HG03135 (cell line): ENCODE measurements at regions not wholly inside any gene's neighbourhood (a gene's known extent, or its start where the extent isn't known, plus 50 kb on each side); places are given as distances from the start of the nearest gene placed in this dataset.
"Not testable (repeated sequence)": the region's sequence is repeated elsewhere in the genome, so short reads cannot be mapped to it uniquely, and the experiment has no call there.

ENCODE experiments used
- ATAC-seq: cut with Tn5 transposase; IDR thresholded peaks from one replicate; pipeline ENCODE4 v1.9.1; 2021; ENCODE audit warnings: mild to moderate bottlenecking, moderate library complexity; ENCODE audit not compliant: unreplicated experiment

DNA sequence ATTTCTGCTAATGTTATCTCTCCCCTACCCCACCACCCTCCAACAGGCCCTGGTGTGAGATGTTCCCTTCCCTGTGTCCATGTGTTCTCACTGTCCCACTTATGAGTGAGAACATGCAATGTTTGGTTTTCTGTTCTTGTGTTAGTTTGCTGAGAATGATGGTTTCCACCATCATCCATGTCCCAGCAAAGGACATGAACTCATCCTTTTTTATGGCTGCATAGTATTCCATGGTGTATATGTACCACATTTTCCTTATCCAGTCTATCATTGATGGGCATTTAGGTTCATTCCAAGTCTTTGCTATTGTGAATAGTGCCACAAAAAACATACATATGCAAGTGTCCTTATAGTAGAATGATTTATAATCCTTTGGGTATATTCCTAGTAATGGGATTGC is 104.5 kb downstream of the ZNF33B start:
- ATAC-seq = not testable (repeated sequence)

GRCh38 chr10:42532996-42533395 is 105.4 kb downstream of the ZNF33B start:
- ATAC-seq = no peak

DNA sequence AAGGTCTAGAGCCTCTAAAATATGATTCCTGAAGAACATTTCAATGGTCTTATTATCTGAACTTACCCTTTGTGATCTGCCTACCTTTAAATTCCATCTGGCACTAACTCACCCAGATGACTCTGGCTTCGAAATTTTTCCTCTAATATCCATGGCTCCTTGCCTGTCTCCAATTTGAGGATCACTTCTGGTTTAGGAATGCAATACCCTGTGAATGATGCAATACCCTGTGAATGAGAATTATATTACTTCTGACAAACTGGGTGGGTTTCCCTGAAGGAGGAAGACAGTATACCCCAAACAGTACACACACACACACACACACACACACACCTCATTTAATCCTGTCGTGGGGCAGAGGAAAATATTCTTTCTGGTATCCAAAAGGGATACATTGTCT is 115.3 kb downstream of the ZNF33B start:
- no peak for ATAC-seq

DNA sequence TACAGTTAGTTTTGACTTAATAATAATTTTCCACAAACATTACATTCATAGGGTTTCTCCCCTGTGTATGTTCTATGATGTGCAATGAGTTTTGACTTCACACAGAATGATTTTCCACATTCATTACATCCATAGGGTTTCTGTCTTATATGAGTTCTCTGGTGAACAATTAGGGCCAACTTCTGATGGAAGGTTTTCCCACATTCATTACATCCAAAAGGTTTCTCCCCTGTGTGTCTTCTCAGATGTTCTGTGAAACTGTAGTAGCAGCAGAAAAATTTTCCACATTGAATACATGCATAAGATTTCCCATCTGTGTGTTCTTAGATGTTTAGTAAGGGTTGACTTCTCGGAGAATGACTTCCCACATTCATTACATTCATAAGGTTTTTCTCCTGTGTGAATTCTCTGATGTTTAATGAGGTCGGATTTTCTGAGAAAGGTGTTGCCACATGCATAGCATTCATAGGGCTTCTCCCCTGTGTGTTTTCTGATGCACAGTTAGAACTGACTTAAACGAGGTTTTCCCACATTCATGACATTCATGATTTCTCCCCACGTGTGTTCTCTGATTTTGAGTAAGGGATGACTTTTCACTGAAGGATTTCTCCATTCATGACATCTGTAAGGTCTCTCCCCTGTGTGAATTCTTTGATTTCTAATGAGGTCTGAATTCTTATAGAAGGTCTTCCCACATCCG is 118.5 kb downstream of the ZNF33B start:
- no peak for ATAC-seq

DNA sequence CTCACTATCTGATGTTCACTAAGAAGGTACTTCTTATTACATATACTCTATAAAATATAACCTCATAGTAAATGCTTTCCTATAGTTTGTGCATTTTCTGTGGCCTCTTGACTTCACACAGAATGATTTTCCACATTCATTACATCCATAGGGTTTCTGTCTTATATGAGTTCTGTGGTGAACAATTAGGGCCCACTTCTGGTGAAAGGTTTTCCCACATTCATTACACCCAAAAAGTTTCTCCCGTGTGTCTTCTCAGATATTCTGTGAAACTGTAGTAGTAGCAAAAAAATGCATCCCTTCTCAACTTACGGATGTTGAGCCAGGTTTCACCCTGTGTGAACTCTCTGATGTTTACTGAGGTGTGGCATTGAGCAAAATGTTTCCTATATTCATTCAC is 119.3 kb downstream of the ZNF33B start:
- ATAC-seq = no peak

DNA sequence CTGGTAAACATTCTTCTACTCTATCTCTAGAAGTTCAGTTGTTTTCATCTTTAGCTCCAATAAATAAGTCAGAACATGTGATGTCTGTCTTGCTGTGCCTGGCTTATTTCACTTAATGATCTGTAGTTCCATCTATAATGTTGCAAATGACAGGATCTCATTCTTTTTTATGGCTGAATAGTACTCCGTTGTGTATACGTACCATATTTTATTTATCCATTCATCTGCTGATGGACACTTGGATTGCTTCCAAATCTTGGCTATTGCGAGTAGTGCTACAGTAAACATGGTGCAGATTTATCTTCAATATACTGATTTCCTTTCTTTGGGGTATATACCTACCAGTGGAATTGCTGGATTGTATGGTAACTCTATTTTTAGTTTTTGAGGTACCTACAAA is 124.4 kb downstream of the ZNF33B start:
- ATAC-seq = no peak

GRCh38 chr10:42491801-42492200 is 146.6 kb downstream of the ZNF33B start:
- ATAC-seq = no peak

GRCh38 chr10:42491001-42491592 is 147.3 kb downstream of the ZNF33B start:
- ATAC-seq = no peak

- ATAC-seq = no peak
Observed at GRCh38 chr10:42490368-42490767, 148.0 kb downstream of the ZNF33B start.

GRCh38 chr10:42488416-42488815 is 150.0 kb downstream of the ZNF33B start:
- no peak for ATAC-seq

- no peak for ATAC-seq
Observed at GRCh38 chr10:42482411-42482810, 156.0 kb downstream of the ZNF33B start.

- no peak for ATAC-seq
Observed at GRCh38 chr10:42479057-42479456, 159.3 kb downstream of the ZNF33B start.

- no peak for ATAC-seq
Observed at GRCh38 chr10:42477170-42477569, 161.2 kb downstream of the ZNF33B start.

- ATAC-seq = no peak
Observed at GRCh38 chr10:42476101-42476500, 162.3 kb downstream of the ZNF33B start.

GRCh38 chr10:42475168-42476098 is 162.9 kb downstream of the ZNF33B start:
- no peak for ATAC-seq

DNA sequence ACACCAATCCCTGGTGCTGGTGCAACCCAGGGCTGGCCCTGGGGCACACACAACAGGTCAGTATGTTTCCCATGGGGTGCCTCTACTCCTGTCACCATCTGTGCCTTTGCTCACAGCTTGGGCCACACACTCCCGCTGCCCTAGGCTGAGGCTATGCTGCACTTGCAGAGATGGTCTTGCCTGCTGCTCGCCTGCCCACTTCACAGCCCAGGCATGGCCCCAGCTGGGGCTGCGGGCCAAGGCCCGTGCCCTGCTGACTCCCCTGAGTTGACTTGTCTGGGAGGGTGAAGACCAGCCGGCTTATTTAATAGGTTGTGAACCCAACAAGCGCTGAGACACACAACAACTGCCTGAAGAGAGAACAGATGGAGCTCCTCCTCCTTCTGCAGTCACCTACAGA is 184.1 kb downstream of the ZNF33B start:
- ATAC-seq = no peak

DNA sequence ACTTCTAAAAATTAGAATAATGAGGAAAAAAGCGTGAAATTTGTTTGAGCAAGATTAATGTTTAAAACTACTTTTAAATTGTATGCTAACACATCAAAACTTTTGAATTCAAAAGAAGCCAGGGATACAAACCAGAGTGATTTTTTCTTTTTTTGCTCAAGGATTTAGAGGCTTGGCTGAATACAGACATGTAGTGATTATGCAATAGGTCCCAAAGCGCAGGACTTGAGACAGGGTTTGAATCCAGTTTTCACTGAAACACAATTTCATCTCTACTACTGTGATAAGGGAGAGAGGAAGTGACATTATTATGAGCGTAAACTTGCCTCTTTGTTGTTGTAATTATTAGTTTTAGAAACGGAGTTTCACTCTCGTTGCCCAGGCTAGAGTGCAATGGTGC is 207.3 kb downstream of the ZNF33B start:
- no peak for ATAC-seq

GRCh38 chr10:42428534-42428933 is 209.8 kb downstream of the ZNF33B start:
- ATAC-seq = no peak

DNA sequence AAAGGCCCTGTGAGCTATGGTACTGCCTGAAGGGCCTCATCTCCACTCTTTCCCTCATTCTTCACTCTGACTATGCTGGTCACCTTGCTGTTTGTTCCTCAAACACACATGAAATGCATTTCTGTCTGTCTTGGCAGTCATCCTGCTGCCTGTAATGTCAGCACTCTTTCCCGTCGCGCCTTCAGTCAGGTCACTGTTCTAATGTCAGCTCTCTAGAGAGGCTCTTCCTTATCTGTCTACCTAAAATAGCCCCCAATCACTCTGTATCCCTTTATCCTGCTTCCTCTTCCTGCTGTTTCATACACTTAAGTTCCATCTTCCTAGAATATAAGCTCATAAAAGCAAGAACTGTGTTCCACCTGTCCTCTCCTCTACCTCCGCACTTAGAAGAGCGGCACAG is 215.5 kb downstream of the ZNF33B start:
- ATAC-seq = no peak

DNA sequence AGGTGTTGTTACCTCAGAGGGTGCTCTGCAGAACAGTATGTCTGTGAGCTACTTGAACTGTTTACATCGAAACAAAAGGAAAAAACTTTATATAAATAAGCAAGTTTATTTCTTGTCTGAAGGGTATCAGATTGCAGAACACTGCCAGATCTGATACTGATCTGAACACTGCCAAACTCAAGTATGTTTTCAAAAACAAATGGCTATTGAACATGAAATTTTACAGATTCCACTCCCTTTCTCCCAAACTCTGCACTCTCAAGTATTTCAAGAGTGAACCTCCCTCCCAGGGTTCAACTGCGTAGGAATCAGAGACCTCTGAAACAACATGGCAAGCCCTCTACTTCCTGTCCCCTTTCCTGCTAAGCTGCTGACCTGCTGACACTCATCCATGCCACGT is 216.6 kb downstream of the ZNF33B start:
- no peak for ATAC-seq

DNA sequence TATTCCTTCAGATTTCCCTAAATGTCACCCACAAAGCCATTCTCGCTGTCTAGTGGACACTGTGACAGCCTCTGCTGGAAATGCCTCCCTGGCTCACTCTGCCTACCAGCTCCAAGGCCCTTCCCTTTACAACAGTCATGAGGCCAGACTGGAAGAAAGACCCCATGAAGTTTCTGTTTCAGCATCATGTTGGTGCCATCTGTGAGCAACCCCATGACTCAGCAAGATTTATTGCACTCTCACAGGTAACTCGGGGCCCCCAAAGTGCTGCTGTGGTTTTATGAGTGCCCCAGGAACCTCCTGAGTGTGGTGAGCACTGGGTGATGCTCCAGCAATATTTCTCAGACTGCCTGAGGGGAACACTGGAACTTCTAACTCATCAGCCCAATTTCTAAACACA is 218.6 kb downstream of the ZNF33B start:
- ATAC-seq = no peak
